ENCODE measurements at regions not wholly inside any gene's neighbourhood (a gene's known extent, or its start where the extent isn't known, plus 50 kb on each side); places are given as distances from the start of the nearest gene placed in this dataset.
"Not testable (repeated sequence)": the region's sequence is repeated elsewhere in the genome, so short reads cannot be mapped to it uniquely, and the experiment has no call there.

DNA sequence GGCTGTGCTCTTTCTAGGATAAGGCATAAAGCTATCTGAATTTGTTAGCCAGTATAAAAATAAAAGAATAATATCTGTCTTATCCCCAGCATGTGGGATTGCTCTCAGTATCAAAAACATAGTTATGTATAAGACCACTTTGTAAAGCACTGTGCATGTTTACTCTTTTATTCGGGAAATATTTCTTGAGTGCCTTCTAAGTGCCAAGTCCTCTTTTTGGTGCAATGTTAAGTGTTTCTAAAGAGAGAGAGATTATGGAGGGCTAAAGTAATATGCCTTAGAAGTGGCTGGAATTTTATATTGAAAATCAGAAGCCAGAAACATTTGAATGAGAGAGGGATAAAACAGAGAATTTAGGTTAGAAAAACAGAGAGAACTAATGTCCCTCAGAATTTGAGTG, 212.0 kb downstream of the ALG10B start:
- H3K4me1 ChIP-seq (ENCODE audit: control extremely low read depth in 1 of 4, control insufficient read depth in 4 of 4, insufficient read depth in 4 of 4, low read length in 3 of 4), result no peaks in the 10 kb centered on the region
- no peaks in the 10 kb centered on the region for H3K27me3 ChIP-seq (replicated peaks in 2 of 5; ENCODE audit: control insufficient read depth in 4 of 5, insufficient read depth in 5 of 5, low read length in 4 of 5)
- WGBS (ENCODE audit: insufficient coverage), result 100% methylated on average over 1 of the region's 1 CpG
- CTCF ChIA-PET, result no interaction called here
- no peak overlapping the region for H3K4me3 ChIP-seq (ENCODE audit: control insufficient read depth in 1 of 7, extremely low read depth in 1 of 7, insufficient read depth in 4 of 7, low read depth in 2 of 7, low read length in 6 of 7)
- no peak overlapping the region for H3K27ac ChIP-seq (ENCODE audit: insufficient read depth in 1 of 2, low read depth in 1 of 2, low read length in 2 of 2, poor library complexity in 1 of 2, severe bottlenecking in 2 of 2)
- no peak for DNase-seq
- H3K9me3 ChIP-seq (ENCODE audit: control extremely low read depth in 1 of 5, control insufficient read depth in 4 of 5, insufficient read depth in 2 of 5, low read depth in 1 of 5, low read length in 4 of 5), result no peaks in the 10 kb centered on the region
- POLR2A ChIA-PET, result no interaction called here
- H3K36me3 ChIP-seq (ENCODE audit: control insufficient read depth in 4 of 4, insufficient read depth in 4 of 4, low read length in 3 of 4), result no peaks in the 10 kb centered on the region

DNA sequence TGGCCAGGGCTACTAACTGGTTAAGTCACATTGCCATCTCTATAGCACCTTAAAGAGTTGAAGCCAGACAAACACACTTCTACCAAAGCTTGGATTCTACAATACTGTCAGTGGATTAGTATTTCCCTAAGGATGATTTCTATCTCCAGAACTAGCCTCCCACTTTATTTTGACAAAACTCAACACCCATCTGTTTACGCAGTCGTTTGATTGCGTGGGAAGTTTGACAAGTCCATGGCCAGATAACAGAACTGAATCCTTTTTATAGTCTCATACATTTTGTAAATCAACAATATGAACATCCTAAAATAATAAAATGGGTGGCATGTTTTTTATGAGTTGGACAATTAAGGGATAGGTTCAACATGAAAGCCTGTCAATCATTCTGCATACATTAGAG, 212.7 kb downstream of the ALG10B start:
- H3K9me3 ChIP-seq (ENCODE audit: control extremely low read depth in 1 of 5, control insufficient read depth in 4 of 5, insufficient read depth in 2 of 5, low read depth in 1 of 5, low read length in 4 of 5); H3K36me3 ChIP-seq (ENCODE audit: control insufficient read depth in 4 of 4, insufficient read depth in 4 of 4, low read length in 3 of 4); H3K27ac ChIP-seq (ENCODE audit: insufficient read depth in 1 of 2, low read depth in 1 of 2, low read length in 2 of 2, poor library complexity in 1 of 2, severe bottlenecking in 2 of 2); POLR2A ChIA-PET; H3K27me3 ChIP-seq (replicated peaks in 2 of 5; ENCODE audit: control insufficient read depth in 4 of 5, insufficient read depth in 5 of 5, low read length in 4 of 5); H3K4me3 ChIP-seq (ENCODE audit: control insufficient read depth in 1 of 7, extremely low read depth in 1 of 7, insufficient read depth in 4 of 7, low read depth in 2 of 7, low read length in 6 of 7); H3K4me1 ChIP-seq (ENCODE audit: control extremely low read depth in 1 of 4, control insufficient read depth in 4 of 4, insufficient read depth in 4 of 4, low read length in 3 of 4); DNase-seq: not testable (repeated sequence)
- CTCF ChIA-PET, result interaction anchor here (1.2 to 1.4 kb wide), 2 partner anchors 12 to 43 kb away, joined by 3 read pairs; no protein-coding TSS in a partner anchor
- WGBS (ENCODE audit: insufficient coverage), result no CpG with 5 or more reads among the region's 3 CpGs

DNA sequence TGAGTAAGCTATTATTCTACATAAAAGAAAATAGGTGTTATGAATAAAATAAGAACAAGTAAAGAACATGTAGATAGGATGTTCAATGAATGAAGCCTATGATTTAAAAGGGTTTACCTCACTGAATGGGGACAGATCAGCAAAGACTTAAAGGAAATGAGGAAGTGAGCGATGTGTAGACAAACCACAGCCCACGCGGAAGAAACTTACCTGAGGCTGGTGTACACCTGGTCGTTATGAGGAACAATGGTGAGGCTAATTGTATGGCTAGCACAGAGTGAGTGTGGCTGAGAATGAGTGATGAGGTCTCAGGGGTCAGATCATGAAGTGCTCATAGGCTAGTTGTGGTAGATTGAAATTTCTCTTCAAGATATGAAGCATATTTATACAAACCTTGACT, 221.7 kb downstream of the ALG10B start:
- no peak overlapping the region for H3K4me3 ChIP-seq (ENCODE audit: control insufficient read depth in 1 of 7, extremely low read depth in 1 of 7, insufficient read depth in 4 of 7, low read depth in 2 of 7, low read length in 6 of 7)

DNA sequence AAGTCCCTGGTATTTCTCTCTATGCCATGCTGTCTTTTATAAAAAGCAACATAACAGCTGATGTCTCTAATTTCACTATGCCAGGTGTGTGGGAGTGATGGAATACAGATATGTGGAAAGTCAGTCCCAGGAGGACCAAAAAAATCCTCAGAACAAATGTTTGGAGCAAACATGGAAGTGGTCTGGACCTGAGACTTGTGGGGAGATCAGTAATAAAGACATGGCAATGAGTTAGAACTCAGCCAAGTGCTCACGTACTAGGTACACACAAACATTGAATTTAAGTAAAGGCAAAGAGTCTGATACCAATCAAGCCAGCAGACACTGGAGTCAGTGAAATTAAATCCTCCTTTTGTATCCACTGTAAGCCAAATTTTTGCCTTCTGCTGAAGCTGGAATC, 223.6 kb downstream of the ALG10B start:
- WGBS (ENCODE audit: insufficient coverage), result 100% methylated on average over 1 of the region's 1 CpG
- H3K4me3 ChIP-seq (ENCODE audit: control insufficient read depth in 1 of 7, extremely low read depth in 1 of 7, insufficient read depth in 4 of 7, low read depth in 2 of 7, low read length in 6 of 7), result no peak overlapping the region
- ChIA-PET POLR2A (no interaction called here), CTCF (interaction anchor here (1.4 kb wide), 1 partner anchor 11 kb away, joined by 3 read pairs; no protein-coding TSS in a partner anchor)
- H3K27ac ChIP-seq (ENCODE audit: insufficient read depth in 1 of 2, low read depth in 1 of 2, low read length in 2 of 2, poor library complexity in 1 of 2, severe bottlenecking in 2 of 2), result no peak overlapping the region
- DNase-seq, result no peak
- no peaks in the 10 kb centered on the region for H3K4me1 ChIP-seq (ENCODE audit: control extremely low read depth in 1 of 4, control insufficient read depth in 4 of 4, insufficient read depth in 4 of 4, low read length in 3 of 4)
- H3K36me3 ChIP-seq (ENCODE audit: control insufficient read depth in 4 of 4, insufficient read depth in 4 of 4, low read length in 3 of 4), result no peaks in the 10 kb centered on the region
- H3K27me3 ChIP-seq (replicated peaks in 2 of 5; ENCODE audit: control insufficient read depth in 4 of 5, insufficient read depth in 5 of 5, low read length in 4 of 5), result no peaks in the 10 kb centered on the region
- H3K9me3 ChIP-seq (ENCODE audit: control extremely low read depth in 1 of 5, control insufficient read depth in 4 of 5, insufficient read depth in 2 of 5, low read depth in 1 of 5, low read length in 4 of 5), result no peaks in the 10 kb centered on the region

More for the DNA sequence above, 221.7 kb downstream of the ALG10B start:
- Histone ChIP-seq H3K9me3 (ENCODE audit: control extremely low read depth in 1 of 5, control insufficient read depth in 4 of 5, insufficient read depth in 2 of 5, low read depth in 1 of 5, low read length in 4 of 5) (no peaks in the 10 kb centered on the region), H3K27me3 (replicated peaks in 2 of 5; ENCODE audit: control insufficient read depth in 4 of 5, insufficient read depth in 5 of 5, low read length in 4 of 5) (no peaks in the 10 kb centered on the region), H3K4me1 (ENCODE audit: control extremely low read depth in 1 of 4, control insufficient read depth in 4 of 4, insufficient read depth in 4 of 4, low read length in 3 of 4) (no peaks in the 10 kb centered on the region), H3K36me3 (ENCODE audit: control insufficient read depth in 4 of 4, insufficient read depth in 4 of 4, low read length in 3 of 4) (no peaks in the 10 kb centered on the region), H3K27ac (ENCODE audit: insufficient read depth in 1 of 2, low read depth in 1 of 2, low read length in 2 of 2, poor library complexity in 1 of 2, severe bottlenecking in 2 of 2) (no peak overlapping the region)
- no peak for DNase-seq
- CTCF ChIA-PET, result no interaction called here
- WGBS (ENCODE audit: insufficient coverage), result 75% methylated on average over 4 of the region's 4 CpGs
- POLR2A ChIA-PET, result no interaction called here

DNA sequence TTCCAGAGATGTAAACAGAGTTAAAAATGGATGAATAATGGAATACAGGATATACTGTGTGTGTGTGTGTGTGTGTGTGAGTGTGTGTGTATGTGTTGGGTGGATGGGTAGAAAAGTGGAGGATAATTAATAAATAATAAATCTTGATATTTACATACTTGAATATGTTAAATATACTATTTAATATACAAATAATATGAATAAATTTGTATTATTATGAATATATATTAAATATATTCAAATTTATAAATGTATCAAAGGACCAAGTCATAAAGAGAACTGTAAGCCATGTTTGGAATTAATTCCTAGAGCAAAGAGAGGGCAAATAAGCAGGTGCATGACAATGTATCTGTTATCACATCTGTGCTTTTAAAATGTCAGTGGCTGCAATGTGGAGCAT, 225.3 kb downstream of the ALG10B start:
- CTCF ChIA-PET, result no interaction called here
- no peak for DNase-seq
- no peaks in the 10 kb centered on the region for H3K36me3 ChIP-seq (ENCODE audit: control insufficient read depth in 4 of 4, insufficient read depth in 4 of 4, low read length in 3 of 4)

DNA sequence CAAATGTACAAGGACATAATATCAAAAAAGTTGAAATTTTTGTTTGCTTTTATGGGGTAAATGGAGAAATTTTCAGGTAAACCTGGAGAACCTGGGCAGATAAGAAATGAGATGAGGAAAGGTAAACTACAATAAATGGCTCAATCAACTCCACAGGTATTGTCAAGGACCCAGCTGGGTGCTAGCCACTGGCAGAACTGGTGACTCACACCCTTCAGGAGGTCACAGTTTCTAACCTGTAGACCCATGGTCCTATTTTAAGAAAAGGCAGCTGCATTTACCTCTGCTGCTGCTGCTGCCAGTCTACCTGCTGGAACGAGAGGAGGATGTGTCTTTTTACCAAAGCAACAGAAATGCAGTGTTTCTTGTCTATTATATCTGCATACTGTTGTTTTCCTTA, 226.6 kb downstream of the ALG10B start:
- DNase-seq, result no peak
- Histone ChIP-seq H3K4me1 (ENCODE audit: control extremely low read depth in 1 of 4, control insufficient read depth in 4 of 4, insufficient read depth in 4 of 4, low read length in 3 of 4) (no peaks in the 10 kb centered on the region), H3K27me3 (replicated peaks in 2 of 5; ENCODE audit: control insufficient read depth in 4 of 5, insufficient read depth in 5 of 5, low read length in 4 of 5) (no peaks in the 10 kb centered on the region), H3K27ac (ENCODE audit: insufficient read depth in 1 of 2, low read depth in 1 of 2, low read length in 2 of 2, poor library complexity in 1 of 2, severe bottlenecking in 2 of 2) (no peak overlapping the region), H3K36me3 (ENCODE audit: control insufficient read depth in 4 of 4, insufficient read depth in 4 of 4, low read length in 3 of 4) (no peaks in the 10 kb centered on the region), H3K9me3 (ENCODE audit: control extremely low read depth in 1 of 5, control insufficient read depth in 4 of 5, insufficient read depth in 2 of 5, low read depth in 1 of 5, low read length in 4 of 5) (no peaks in the 10 kb centered on the region), H3K4me3 (ENCODE audit: control insufficient read depth in 1 of 7, extremely low read depth in 1 of 7, insufficient read depth in 4 of 7, low read depth in 2 of 7, low read length in 6 of 7) (no peak overlapping the region)
- POLR2A ChIA-PET, result no interaction called here
- WGBS (ENCODE audit: insufficient coverage), result 100% methylated on average over 1 of the region's 1 CpG
- CTCF ChIA-PET, result interaction anchor here (0.6 kb wide), 1 partner anchor 123 kb away, joined by 3 read pairs; no protein-coding TSS in a partner anchor

More for the DNA sequence above, 225.3 kb downstream of the ALG10B start:
- Histone ChIP-seq H3K4me3 (ENCODE audit: control insufficient read depth in 1 of 7, extremely low read depth in 1 of 7, insufficient read depth in 4 of 7, low read depth in 2 of 7, low read length in 6 of 7) (no peak overlapping the region), H3K4me1 (ENCODE audit: control extremely low read depth in 1 of 4, control insufficient read depth in 4 of 4, insufficient read depth in 4 of 4, low read length in 3 of 4) (no peaks in the 10 kb centered on the region), H3K9me3 (ENCODE audit: control extremely low read depth in 1 of 5, control insufficient read depth in 4 of 5, insufficient read depth in 2 of 5, low read depth in 1 of 5, low read length in 4 of 5) (no peaks in the 10 kb centered on the region), H3K27ac (ENCODE audit: insufficient read depth in 1 of 2, low read depth in 1 of 2, low read length in 2 of 2, poor library complexity in 1 of 2, severe bottlenecking in 2 of 2) (no peak overlapping the region), H3K27me3 (replicated peaks in 2 of 5; ENCODE audit: control insufficient read depth in 4 of 5, insufficient read depth in 5 of 5, low read length in 4 of 5) (no peaks in the 10 kb centered on the region)
- POLR2A ChIA-PET, result no interaction called here

DNA sequence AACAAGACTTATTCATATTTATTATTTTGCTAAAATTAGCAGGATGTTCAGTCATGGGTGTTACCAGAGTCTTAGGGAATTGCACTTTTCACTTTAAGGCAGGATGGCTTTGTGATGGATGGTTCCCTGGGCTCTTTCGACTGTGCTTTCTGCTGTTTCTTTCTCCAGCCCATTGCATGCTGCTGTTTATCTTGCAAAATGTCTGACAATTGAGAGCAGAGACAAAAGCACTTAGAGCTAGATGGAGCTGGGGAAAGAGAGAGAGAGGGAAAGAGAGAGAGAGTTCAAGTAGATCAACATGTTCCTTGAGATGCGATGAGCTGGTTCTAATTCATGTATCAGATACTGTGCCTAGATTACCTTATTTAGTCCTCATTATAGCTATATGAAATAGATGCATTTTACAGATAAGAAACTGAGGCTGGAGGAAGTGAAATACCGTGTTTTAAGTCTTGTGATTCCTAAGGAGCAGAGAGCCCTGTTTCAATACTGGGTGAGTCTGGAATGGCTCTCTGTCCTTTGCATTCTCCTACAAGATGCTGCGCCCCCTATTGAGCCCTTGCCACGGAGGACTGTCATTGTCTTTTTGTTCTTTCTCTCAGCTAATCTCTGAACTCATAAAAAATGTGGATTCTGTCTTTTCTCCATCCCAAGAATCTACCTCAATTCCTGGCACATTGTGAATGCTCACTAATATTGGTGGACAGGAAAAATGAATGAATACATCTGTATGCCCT, 227.9 kb downstream of the ALG10B start:
- Histone ChIP-seq H3K4me3 (ENCODE audit: control insufficient read depth in 1 of 7, extremely low read depth in 1 of 7, insufficient read depth in 4 of 7, low read depth in 2 of 7, low read length in 6 of 7) (no peak overlapping the region), H3K36me3 (ENCODE audit: control insufficient read depth in 4 of 4, insufficient read depth in 4 of 4, low read length in 3 of 4) (no peaks in the 10 kb centered on the region), H3K4me1 (ENCODE audit: control extremely low read depth in 1 of 4, control insufficient read depth in 4 of 4, insufficient read depth in 4 of 4, low read length in 3 of 4) (no peaks in the 10 kb centered on the region), H3K27ac (ENCODE audit: insufficient read depth in 1 of 2, low read depth in 1 of 2, low read length in 2 of 2, poor library complexity in 1 of 2, severe bottlenecking in 2 of 2) (no peak overlapping the region), H3K9me3 (ENCODE audit: control extremely low read depth in 1 of 5, control insufficient read depth in 4 of 5, insufficient read depth in 2 of 5, low read depth in 1 of 5, low read length in 4 of 5) (no peaks in the 10 kb centered on the region), H3K27me3 (replicated peaks in 2 of 5; ENCODE audit: control insufficient read depth in 4 of 5, insufficient read depth in 5 of 5, low read length in 4 of 5) (no peaks in the 10 kb centered on the region)
- CTCF ChIA-PET, result no interaction called here
- 83% methylated on average over 3 of the region's 5 CpGs for WGBS (ENCODE audit: insufficient coverage)
- POLR2A ChIA-PET, result no interaction called here
- DNase-seq, result no peak
